NCI-H524 treated with DMSO at 0.1 percent for 48 hours (cell line): ENCODE measurements at regions not wholly inside any gene's neighbourhood (a gene's known extent, or its start where the extent isn't known, plus 50 kb on each side); places are given as distances from the start of the nearest gene placed in this dataset.

ENCODE experiments used
- DNase-seq: peaks from one replicate; lab custom pipeline; 2025; lab: John Stamatoyannopoulos, UW

GRCh38 chr5:175242207-175242606 is 201.8 kb downstream of the DRD1 start:
- DNase-seq, result no peak

GRCh38 chr5:175238326-175238725 is 205.7 kb downstream of the DRD1 start:
- no peak for DNase-seq

- no peak for DNase-seq
Measured at GRCh38 chr5:175236176-175236575, 207.8 kb downstream of the DRD1 start.

- peak; percentile 79 for DNase-seq
Measured at GRCh38 chr5:175235251-175235960, 208.6 kb downstream of the DRD1 start.

GRCh38 chr5:175230299-175230698 is 213.7 kb downstream of the DRD1 start:
- no peak for DNase-seq

GRCh38 chr5:175226506-175226905 is 217.5 kb downstream of the DRD1 start:
- DNase-seq, result no peak

GRCh38 chr5:175223291-175223690 is 220.7 kb downstream of the DRD1 start:
- peak; percentile 21 for DNase-seq

GRCh38 chr5:175222621-175223020 is 221.4 kb downstream of the DRD1 start:
- DNase-seq, result no peak

- no peak for DNase-seq
Measured at GRCh38 chr5:175220549-175220948, 223.4 kb downstream of the DRD1 start.

- DNase-seq, result no peak
Measured at GRCh38 chr5:175219366-175219765, 224.6 kb downstream of the DRD1 start.

- DNase-seq, result no peak
Measured at GRCh38 chr5:175216991-175217390, 227.0 kb downstream of the DRD1 start.

- DNase-seq, result no peak
Measured at GRCh38 chr5:175215906-175216305, 228.1 kb downstream of the DRD1 start.

GRCh38 chr5:175214152-175214551 is 229.8 kb downstream of the DRD1 start:
- DNase-seq, result no peak

- no peak for DNase-seq
Measured at GRCh38 chr5:175211956-175212756, 231.8 kb downstream of the DRD1 start.

GRCh38 chr5:175207321-175208040 is 236.5 kb downstream of the DRD1 start:
- no peak for DNase-seq

GRCh38 chr5:175206669-175207068 is 237.3 kb downstream of the DRD1 start:
- no peak for DNase-seq

- DNase-seq, result peak; percentile 56
Measured at GRCh38 chr5:175202463-175203068, 241.4 kb downstream of the DRD1 start.

GRCh38 chr5:175201393-175201792 is 242.6 kb downstream of the DRD1 start:
- DNase-seq, result no peak

GRCh38 chr5:175195698-175196656 is 248.0 kb downstream of the DRD1 start:
- peak; percentile 17 for DNase-seq

GRCh38 chr5:175181331-175181730 is 262.7 kb downstream of the DRD1 start:
- DNase-seq, result no peak

GRCh38 chr5:175170899-175171298 is 273.1 kb downstream of the DRD1 start:
- DNase-seq, result no peak
